Upper lobe of left lung (tissue), 4 donors: ENCODE measurements at regions not wholly inside any gene's neighbourhood (a gene's known extent, or its start where the extent isn't known, plus 50 kb on each side); places are given as distances from the start of the nearest gene placed in this dataset.

ENCODE experiments used
- EP300 ChIP-seq, 4 donors: sonication (generic); formaldehyde crosslinking; IDR thresholded peaks; one replicate each; pipeline ENCODE4 v1.5.1; 2017; ENCODE audit warnings: antibody characterized with exemption in 4 of 4, control low read depth in 2 of 4
- POLR2A ChIP-seq, 4 donors: fragments of 450-650 bp; IDR thresholded peaks; one replicate each; pipeline ENCODE4 v1.5.1; 2016 to 2017; ENCODE audit warnings: antibody characterized with exemption in 4 of 4, mild to moderate bottlenecking in 2 of 4
- TF ChIP-seq, protein P1 (sequence below), 6 experiments: fragments of 450-650 bp in 4 of 6; fragments of 200-600 bp in 2 of 6; sonication (generic) in 2 of 6; IDR thresholded peaks; one replicate each; pipeline ENCODE4 v1.5.1; 2016 to 2019; ENCODE audit warnings: antibody characterized with exemption in 6 of 6

- no peak for TF ChIP-seq POLR2A (IDR thresholded peaks at IDR 0.05)
- TF ChIP-seq, protein P1, sequence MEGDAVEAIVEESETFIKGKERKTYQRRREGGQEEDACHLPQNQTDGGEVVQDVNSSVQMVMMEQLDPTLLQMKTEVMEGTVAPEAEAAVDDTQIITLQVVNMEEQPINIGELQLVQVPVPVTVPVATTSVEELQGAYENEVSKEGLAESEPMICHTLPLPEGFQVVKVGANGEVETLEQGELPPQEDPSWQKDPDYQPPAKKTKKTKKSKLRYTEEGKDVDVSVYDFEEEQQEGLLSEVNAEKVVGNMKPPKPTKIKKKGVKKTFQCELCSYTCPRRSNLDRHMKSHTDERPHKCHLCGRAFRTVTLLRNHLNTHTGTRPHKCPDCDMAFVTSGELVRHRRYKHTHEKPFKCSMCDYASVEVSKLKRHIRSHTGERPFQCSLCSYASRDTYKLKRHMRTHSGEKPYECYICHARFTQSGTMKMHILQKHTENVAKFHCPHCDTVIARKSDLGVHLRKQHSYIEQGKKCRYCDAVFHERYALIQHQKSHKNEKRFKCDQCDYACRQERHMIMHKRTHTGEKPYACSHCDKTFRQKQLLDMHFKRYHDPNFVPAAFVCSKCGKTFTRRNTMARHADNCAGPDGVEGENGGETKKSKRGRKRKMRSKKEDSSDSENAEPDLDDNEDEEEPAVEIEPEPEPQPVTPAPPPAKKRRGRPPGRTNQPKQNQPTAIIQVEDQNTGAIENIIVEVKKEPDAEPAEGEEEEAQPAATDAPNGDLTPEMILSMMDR (IDR thresholded peaks at IDR 0.05), result no peak
- TF ChIP-seq EP300 (IDR thresholded peaks at IDR 0.05), result no peak
These were observed 189.7 kb downstream of the TUSC7 start for GRCh38 chr3:116899253-116899652.
